ENCODE measurements at regions not wholly inside any gene's neighbourhood (a gene's known extent, or its start where the extent isn't known, plus 50 kb on each side); places are given as distances from the start of the nearest gene placed in this dataset.

GRCh38 chr2:66324909-66325528 lies 109.9 kb upstream of the MEIS1 start:
- no peaks in the 10 kb centered on the region for H3K36me3 ChIP-seq
- no peak for TF ChIP-seq CTCF (IDR thresholded peaks at IDR 0.05)
- H3K9me3 ChIP-seq: no peaks in the 10 kb centered on the region
- no peak overlapping the region for H3K27ac ChIP-seq
- H3K27me3 ChIP-seq: no peaks in the 10 kb centered on the region
- H3K4me1 ChIP-seq (ENCODE audit: control insufficient read depth in 1 of 2, insufficient read depth in 1 of 2, low read depth in 1 of 2, low read length in 1 of 2): no peaks in the 10 kb centered on the region
- no peak overlapping the region for H3K4me3 ChIP-seq (ENCODE audit: low read depth in 1 of 2, low read length in 1 of 2)

- Histone ChIP-seq H3K4me3 (ENCODE audit: low read depth in 1 of 2, low read length in 1 of 2) (no peak overlapping the region), H3K9me3 (no peaks in the 10 kb centered on the region), H3K27ac (no peak overlapping the region), H3K36me3 (no peaks in the 10 kb centered on the region), H3K27me3 (no peaks in the 10 kb centered on the region), H3K4me1 (ENCODE audit: control insufficient read depth in 1 of 2, insufficient read depth in 1 of 2, low read depth in 1 of 2, low read length in 1 of 2) (no peaks in the 10 kb centered on the region)
- TF ChIP-seq CTCF (IDR thresholded peaks at IDR 0.05): no peak
Observed at GRCh38 chr2:66324356-66324755, 110.6 kb upstream of the MEIS1 start.

DNA sequence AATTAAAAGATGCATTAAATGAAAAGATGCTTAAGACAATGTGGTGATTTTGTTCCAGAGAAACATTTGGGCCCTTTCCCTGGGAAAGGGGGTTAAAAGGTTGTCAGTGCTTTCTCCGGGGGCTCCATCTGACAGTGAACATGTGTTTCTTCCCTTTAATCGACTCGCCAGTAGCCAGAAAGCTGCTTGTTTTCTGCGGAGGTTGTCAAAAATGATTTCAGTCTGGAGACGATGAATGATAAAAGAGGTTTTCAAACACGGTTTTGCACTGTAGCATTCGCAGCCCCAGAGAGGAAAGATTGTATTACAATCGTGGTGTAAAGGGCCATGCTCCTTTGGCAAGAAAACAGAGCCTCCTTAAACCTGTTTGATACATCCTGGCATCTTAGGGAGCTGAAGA lies 111.5 kb upstream of the MEIS1 start:
- no peak overlapping the region for H3K4me3 ChIP-seq (ENCODE audit: low read depth in 1 of 2, low read length in 1 of 2)
- no peak overlapping the region for H3K27ac ChIP-seq
- no peaks in the 10 kb centered on the region for H3K9me3 ChIP-seq
- no peaks in the 10 kb centered on the region for H3K36me3 ChIP-seq
- no peak for TF ChIP-seq CTCF (IDR thresholded peaks at IDR 0.05)
- no peaks in the 10 kb centered on the region for H3K4me1 ChIP-seq (ENCODE audit: control insufficient read depth in 1 of 2, insufficient read depth in 1 of 2, low read depth in 1 of 2, low read length in 1 of 2)
- H3K27me3 ChIP-seq: no peaks in the 10 kb centered on the region

DNA sequence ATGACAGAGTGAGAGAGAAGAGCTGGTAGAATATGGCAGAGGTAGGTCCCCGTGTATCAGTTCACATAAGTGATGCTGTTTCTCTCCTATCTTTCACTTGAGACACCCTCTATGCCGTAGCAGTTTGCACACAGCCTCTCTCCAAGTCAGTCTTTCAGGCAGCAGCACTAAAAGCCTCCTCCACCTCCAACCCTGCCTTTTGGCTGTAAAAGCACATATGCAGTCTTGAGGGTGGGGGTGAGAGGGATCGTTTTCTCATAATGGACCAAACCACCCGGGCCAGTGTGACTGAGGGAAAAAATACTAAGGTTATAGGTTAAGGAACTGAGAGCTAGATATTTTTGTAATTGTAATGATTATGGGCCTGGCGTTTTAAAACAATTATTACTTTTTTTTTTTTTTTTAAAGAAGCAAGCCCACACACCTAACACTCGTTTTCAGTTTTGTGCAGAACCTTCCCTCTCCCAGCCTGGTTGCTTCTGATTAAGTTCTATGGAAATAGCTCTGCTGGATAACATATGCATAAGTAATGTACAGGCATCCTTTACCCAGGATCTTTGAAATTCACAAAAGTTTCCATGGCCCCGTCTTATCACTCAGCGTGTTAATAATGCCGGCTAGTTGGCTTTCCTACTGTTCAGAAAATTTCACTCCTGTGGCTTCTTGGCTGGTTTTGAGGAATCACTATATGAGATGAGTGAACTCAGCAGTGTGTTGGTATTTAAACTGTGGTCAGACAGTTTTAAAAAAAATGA lies 112.2 kb upstream of the MEIS1 start:
- H3K27me3 ChIP-seq: no peaks in the 10 kb centered on the region
- no peak overlapping the region for H3K4me3 ChIP-seq (ENCODE audit: low read depth in 1 of 2, low read length in 1 of 2)
- no peaks in the 10 kb centered on the region for H3K4me1 ChIP-seq (ENCODE audit: control insufficient read depth in 1 of 2, insufficient read depth in 1 of 2, low read depth in 1 of 2, low read length in 1 of 2)
- no peaks in the 10 kb centered on the region for H3K36me3 ChIP-seq
- H3K27ac ChIP-seq: no peak overlapping the region
- TF ChIP-seq CTCF (IDR thresholded peaks at IDR 0.05): no peak
- H3K9me3 ChIP-seq: no peaks in the 10 kb centered on the region

GRCh38 chr2:66318009-66318561 lies 116.8 kb upstream of the MEIS1 start:
- Histone ChIP-seq H3K27me3 (no peaks in the 10 kb centered on the region), H3K9me3 (no peaks in the 10 kb centered on the region), H3K36me3 (no peaks in the 10 kb centered on the region), H3K4me1 (ENCODE audit: control insufficient read depth in 1 of 2, insufficient read depth in 1 of 2, low read depth in 1 of 2, low read length in 1 of 2) (no peaks in the 10 kb centered on the region), H3K27ac (no peak overlapping the region), H3K4me3 (ENCODE audit: low read depth in 1 of 2, low read length in 1 of 2) (no peak overlapping the region)
- no peak for TF ChIP-seq CTCF (IDR thresholded peaks at IDR 0.05)
